ENCODE measurements at regions not wholly inside any gene's neighbourhood (a gene's known extent, or its start where the extent isn't known, plus 50 kb on each side); places are given as distances from the start of the nearest gene placed in this dataset.

GRCh38 chr10:63057509-63057908 lies 75.6 kb upstream of the NRBF2 start:
- no peak for TF ChIP-seq CEBPB (IDR thresholded peaks at IDR 0.05)
- TF ChIP-seq EP300 (IDR thresholded peaks at IDR 0.05; ENCODE audit: borderline replicate concordance): no peak
- TF ChIP-seq RAD21 (IDR thresholded peaks at IDR 0.05; ENCODE audit: low read depth): no peak
- TF ChIP-seq, protein P1, sequence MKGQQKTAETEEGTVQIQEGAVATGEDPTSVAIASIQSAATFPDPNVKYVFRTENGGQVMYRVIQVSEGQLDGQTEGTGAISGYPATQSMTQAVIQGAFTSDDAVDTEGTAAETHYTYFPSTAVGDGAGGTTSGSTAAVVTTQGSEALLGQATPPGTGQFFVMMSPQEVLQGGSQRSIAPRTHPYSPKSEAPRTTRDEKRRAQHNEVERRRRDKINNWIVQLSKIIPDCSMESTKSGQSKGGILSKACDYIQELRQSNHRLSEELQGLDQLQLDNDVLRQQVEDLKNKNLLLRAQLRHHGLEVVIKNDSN (IDR thresholded peaks at IDR 0.05): no peak
- TF ChIP-seq TEAD4 (IDR thresholded peaks at IDR 0.05): no peak
